ENCODE measurements at regions not wholly inside any gene's neighbourhood (a gene's known extent, or its start where the extent isn't known, plus 50 kb on each side); places are given as distances from the start of the nearest gene placed in this dataset.

DNA sequence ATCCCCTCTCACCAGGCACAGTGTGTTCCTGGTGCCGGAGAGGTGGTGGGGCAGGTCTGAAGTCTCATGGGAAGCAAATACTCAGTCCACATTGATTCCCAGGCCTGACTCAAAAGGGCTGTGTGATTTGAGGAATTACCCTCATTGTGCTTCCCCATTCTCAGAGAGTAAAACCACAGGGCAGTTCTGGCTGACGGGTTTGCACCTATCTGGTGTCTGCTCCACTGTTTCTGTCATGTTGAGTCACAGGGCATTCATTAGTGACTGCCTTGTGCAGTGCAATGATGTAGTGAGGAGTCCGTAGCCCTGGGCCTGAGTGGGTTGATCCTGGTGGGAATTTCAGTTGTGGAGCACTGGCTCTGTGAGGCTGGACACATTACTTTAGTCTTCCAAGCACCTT is 85.2 kb upstream of the ARHGAP20 start:
- TF ChIP-seq ELF4 (IDR thresholded peaks at IDR 0.05) (no peak), SUZ12 (IDR thresholded peaks at IDR 0.05) (no peak), FOXM1 (IDR thresholded peaks at IDR 0.05; ENCODE audit: borderline replicate concordance) (no peak), SP1 (IDR thresholded peaks at IDR 0.05) (no peak)
- TF ChIP-seq, protein P1, sequence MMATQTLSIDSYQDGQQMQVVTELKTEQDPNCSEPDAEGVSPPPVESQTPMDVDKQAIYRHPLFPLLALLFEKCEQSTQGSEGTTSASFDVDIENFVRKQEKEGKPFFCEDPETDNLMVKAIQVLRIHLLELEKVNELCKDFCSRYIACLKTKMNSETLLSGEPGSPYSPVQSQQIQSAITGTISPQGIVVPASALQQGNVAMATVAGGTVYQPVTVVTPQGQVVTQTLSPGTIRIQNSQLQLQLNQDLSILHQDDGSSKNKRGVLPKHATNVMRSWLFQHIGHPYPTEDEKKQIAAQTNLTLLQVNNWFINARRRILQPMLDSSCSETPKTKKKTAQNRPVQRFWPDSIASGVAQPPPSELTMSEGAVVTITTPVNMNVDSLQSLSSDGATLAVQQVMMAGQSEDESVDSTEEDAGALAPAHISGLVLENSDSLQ (IDR thresholded peaks at IDR 0.05) = no peak
